Globus pallidus (tissue), 1 donor: ENCODE measurements at regions not wholly inside any gene's neighbourhood (a gene's known extent, or its start where the extent isn't known, plus 50 kb on each side); places are given as distances from the start of the nearest gene placed in this dataset.
"Not testable (repeated sequence)": the region's sequence is repeated elsewhere in the genome, so short reads cannot be mapped to it uniquely, and the experiment has no call there.

ENCODE experiments used
- DNase-seq: peaks from one replicate; pipeline ENCODE4 v3.0.0-alpha.2; 2015; ENCODE audit warnings: low spot score

DNA sequence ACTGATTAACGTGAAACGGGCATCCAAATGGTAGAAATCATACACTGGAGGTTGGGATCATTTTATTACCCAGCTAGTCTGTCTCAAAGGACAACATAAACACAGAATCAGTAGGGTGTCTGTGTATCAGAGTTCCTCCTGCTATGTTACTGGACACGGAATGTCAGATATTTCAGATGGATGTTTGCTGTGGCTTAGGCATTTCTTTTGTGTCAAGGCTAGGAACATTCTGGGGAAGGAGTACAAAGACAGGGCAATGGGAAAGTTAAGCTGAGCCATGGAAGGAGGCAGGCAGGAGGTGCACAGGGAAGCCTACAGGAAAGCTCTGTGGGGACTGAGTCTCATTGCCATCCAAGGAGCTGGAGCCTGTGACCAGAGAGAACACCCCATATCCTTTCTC is 254.6 kb downstream of the C12orf75 start:
- DNase-seq, result no peak

DNA sequence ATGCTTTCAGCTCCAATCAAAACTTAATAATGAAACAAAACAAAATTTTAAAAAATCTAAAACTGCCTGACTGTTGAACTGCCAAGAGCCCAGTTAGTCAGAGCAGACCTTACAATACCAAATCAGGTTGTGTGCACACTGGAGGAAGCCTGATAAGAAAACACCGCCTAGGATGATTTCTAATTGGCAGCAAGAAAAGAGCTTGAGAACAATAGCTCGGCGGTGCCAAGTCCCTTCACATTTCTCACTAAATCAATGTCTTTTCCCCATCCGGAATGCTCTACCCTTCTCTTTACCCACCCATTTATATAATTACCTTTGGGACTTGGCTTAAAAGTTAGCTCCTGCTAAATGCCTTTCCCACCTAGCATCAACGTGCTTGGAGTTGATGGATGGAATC is 256.7 kb downstream of the C12orf75 start:
- DNase-seq, result no peak

DNA sequence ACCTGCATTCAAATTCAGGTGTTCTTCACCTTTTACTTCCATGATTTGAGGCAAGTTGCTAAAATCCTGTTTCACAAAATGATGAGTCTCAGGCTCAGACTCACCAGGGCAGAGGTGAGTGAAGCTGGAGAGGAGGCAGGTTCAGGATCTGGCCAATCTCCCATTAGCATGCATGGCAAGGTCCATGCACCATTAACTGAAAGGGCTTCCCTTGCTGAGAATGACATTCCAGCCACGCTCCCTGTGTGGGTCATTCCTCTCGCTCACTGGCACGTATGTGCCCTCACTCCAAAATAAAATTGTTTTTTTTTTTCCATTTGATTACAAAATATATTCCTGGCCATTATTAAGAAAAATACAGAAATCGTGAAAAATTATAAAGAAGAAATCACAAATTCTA is 257.6 kb downstream of the C12orf75 start:
- DNase-seq, result no peak

DNA sequence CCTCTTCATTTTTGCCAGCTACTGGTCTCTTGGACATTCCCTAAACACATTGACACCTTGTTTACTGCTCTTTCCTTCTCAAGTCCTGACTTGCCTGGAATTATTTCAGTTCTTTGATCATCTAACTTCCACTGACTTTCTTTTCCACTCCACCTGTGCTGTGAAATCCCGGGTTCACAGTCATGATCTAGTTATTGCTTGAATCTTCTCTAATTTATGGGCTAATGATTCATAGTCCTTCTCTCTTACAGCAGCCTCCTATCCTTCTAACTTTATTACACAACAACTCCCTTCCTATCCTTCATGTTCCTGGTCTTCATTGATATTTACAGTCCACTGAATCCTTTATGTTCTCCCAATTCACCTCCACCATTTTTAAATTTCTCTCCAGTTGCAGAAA is 260.1 kb downstream of the C12orf75 start:
- no peak for DNase-seq

DNA sequence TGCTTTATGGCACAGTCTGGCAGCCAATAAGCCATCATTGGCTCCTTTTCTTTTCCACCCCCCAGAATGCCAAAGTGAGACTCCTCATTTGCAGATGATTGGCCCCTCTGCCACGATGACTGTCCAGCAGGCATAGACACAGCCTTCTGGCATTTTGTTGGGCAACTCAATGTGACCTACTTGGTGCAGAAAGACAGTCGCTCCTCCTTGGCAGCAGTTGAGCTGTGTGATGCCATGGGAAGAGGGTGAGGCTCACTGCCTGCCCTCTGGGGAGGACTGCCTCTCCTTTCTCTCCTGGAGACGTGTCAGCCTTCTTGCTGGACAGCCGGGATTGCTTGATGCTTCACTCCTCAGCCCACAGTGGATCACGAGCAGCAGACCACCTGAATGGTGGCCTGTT is 264.9 kb downstream of the C12orf75 start:
- DNase-seq, result no peak

DNA sequence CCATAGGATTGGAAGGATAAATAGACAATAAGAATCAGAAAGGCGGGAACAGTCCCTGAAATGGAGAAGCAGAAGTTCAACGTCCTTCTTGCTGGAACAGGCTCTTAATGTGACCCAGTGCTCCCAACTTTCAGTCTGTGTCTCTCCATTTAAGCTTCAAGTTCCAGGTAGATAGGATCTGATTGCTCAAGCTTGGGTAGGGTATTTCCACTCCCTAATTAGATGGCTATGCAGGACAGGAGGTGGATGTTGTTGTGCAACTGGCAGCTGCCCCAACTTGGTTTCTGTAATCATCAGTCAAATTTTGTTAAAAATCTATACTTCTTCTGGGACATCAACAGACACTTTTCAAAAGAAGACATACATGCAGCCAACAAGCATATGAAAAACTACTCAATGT is 266.2 kb downstream of the C12orf75 start:
- no peak for DNase-seq

DNA sequence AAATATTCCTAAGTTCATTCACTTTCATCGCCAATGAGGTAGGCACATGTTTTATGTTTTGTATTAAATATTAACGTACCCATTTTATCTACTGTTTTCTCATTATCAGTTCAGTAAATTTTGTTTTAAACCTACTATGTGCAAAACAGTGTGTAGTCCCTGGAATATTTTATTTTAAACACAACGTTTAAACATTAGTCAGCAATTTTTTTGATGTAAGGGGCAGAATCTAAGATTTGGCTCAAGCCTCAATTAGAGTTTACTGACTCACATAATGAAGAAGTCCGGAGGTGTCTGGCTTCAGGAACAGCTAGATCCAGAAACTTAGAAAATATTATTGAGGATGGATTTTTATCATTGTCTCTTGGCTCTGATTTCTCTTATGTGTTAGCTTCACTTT is 267.5 kb downstream of the C12orf75 start:
- no peak for DNase-seq

DNA sequence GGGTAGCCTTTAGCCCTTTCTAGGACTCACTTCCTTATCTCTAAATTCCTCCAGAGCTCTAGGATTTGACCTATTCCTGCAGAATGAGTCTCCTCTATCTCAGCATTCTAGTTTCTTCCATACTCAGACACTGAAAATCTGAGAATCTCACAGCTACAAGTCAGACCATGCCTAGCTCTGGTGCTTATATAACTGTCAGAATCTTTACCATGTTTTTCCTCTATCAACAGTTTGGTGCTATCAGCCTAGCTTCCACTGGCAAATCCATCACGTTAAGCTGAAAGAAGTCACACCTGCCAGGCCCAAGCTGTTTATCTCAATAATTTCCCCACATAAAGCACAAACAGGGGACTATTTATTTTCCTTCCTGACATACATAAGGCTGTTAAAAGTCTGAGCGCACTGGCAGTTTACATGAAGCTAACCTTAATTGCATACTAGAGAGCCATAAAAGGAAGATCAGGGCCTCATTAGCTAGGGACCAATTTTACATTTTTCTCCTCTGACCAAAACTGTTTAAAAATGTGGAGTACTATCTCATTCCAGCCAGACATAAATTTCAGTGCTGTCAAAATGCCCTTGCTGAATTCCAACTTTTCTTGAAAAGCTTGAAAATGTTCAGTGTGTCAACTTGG is 270.5 kb downstream of the C12orf75 start:
- no peak for DNase-seq

DNA sequence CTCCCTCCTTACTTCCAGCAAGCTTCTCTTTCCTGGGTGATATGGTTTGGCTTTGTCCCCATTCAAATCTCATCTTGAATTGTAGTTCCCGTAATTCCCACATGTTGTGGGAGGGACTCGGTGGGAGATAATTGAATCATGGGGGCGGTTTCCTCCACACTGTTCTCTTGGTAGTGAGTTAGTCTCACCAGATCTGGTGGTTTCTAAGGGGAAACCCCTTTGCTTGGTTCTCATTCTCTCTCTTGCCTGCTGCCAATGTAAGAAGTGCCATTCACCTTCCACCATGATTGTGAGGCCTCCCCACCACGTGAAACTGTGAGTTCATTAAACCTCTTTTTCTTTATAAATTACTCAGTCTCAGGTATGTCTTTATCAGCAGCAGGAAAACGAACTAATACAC is 271.8 kb downstream of the C12orf75 start:
- not testable (repeated sequence) for DNase-seq

DNA sequence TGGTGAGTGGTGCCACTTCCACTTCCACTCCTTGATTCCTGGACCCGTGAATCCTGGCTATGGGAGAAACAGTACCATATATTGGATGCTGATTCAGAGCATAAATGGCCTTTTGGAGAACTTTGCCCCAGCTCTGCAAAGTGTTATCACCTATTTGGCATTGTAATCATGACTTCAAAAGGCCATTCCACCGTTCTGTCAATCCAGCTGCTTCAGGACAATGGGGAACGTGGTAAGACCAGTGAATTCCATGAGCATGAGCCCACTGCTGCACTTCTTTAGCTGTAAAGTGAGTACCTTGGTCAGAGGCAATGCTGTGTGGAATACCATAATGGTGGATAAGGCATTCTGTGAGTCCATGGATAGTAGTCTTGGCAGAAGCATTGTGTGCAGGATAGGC is 273.8 kb downstream of the C12orf75 start:
- not testable (repeated sequence) for DNase-seq

DNA sequence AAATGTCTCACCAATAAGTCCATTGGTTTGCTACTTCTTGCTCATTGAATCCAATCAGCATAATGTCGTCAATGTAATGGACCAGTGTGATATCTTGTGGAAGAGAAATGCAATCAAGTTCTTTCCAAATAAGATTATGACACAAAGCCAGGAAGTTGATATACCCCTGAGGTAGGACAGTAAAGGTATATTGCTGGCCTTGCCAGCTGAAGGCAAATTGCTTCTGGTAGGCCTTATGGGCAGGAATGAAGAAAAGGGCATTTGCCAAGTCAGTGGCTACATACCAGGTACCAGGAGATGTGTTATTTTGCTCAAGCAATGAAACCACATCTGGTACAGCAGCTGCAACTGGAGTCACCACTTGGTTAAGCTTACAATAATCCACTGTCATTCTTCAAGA is 276.1 kb downstream of the C12orf75 start:
- DNase-seq, result not testable (repeated sequence)

DNA sequence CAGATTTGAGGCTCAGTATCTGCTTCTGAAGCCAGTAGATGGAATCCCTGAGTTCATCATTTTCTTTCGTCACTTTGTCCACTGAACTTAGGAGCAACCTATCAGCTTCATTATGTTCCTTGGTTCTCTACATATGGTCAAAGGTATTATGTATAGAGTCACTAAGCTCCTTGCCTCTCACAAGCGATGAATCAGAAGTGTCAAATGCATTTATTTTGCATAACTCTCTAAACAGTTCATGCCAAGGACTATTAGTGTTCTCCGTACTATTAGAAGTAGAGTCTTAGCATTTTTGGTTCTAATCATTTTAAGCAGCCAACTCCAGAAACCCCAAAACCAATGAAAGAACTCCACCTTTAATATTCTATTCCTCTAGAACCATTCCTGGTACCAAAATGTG is 278.5 kb downstream of the C12orf75 start:
- not testable (repeated sequence) for DNase-seq

DNA sequence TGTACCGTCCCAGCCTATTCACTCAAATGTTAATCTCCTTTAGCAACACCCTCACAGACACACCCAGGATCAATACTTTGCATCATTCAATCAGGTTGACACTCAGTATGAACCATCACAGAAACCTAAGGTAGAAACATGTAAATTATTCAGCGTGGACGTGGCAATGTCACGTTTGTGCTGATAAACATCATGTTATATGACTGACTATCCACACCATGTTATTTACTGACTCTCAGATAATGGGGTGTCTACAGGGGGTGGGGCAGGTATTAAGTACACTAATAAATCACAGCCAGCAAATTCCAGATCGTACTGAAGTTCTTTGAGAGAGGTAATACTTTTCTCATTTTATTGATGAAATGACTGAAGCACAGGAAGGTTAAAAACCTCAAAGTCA is 280.0 kb downstream of the C12orf75 start:
- no peak for DNase-seq

DNA sequence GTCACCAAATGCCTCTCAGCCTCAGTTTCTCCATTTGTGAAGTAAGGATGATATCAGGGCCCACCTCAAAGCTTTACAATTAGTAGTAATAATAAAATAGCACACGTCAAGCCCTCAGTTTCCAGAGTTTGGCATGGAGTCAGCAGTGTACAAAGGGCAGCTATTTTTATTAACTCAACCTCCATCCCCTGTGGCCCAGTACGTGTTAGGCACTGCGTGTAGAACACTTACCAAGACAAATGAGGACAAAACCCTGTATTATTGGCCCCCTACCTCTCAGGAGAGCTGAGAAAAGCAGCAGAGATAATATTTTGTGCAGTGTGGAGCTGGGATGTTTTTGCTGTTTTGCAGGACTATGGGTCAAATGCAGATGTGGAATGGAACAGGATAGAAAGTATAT is 280.8 kb downstream of the C12orf75 start:
- no peak for DNase-seq

DNA sequence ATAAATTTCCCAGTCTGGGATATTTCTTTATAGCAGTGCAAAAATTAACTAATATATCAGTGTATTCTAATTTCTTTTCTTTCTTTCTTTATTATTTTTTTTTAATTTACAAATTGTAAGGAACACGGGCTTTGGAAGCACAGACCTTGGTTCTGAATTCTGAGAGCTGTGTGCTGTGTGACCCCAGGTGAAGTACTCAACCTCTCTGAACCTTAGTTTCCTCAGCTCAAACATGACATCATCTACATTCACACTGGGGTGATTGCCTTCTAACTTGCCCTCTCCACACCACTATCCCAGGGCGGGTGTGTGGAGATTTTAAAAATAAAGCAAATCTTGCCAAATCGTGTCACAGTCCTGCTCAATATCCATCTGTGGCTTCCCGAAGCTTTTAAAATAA is 282.8 kb downstream of the C12orf75 start:
- DNase-seq, result no peak

DNA sequence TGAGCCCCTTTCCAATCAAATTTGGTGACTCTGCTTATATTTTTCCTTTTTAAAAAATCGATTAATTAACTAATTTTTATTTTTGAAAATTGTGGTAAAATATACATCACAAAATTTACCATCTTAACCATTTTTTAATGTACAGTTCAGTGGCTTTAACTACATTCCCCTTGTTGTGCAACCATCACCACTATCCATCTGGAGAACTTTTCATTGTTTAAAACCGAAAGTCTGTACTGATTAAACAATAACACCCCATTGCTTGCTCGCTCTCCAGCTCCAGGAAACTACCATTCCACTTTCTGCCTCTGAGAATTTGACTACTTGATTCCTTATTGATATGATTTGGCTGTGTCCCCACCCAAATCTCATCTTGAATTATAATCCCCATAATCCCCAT is 283.4 kb downstream of the C12orf75 start:
- DNase-seq, result no peak

DNA sequence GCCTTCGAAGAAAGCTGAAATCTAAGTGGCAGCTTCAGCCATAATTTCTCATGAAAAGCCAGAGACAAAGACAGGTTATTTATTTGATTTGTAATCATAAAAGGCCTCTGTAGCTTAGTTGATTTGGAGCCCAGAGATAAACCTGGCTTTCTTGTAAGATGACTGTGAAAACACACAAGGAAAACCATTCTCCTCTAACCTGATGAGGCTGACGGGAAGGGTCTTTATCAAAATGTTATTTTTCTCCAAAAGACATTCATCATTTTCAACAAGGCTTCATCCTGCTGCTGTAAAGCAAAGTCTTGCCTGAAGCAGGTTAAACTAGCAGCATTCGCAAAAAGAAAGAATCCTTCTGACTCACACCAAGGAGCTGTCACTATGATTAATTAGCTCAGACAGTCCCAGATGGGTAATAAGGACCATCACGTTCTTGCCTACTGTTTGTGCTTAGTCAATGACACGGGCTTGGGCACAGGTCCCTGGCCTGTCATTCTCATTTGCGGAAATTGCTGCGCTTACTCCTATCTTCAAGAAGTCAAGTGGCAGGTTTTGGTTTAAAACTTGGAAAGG is 286.6 kb downstream of the C12orf75 start:
- no peak for DNase-seq

DNA sequence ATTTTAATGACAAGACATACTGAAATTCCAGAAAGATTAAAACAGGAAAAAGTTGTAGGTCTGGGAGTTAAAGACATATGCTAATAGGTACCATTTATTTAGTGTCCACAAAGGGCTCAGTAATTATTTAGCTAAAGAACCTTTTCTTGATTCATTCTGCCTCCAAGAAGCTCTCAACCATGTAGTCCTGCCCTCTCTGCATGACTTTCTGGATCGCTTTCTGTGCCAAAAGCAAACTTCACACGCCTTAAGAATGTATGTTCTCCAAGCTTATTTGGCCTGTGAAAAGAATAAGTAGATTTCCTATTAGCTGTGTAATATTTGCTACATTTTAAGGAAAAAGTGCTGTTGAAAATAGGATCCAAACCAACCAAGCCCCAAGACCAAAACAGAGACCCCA is 291.7 kb downstream of the C12orf75 start:
- DNase-seq, result no peak

DNA sequence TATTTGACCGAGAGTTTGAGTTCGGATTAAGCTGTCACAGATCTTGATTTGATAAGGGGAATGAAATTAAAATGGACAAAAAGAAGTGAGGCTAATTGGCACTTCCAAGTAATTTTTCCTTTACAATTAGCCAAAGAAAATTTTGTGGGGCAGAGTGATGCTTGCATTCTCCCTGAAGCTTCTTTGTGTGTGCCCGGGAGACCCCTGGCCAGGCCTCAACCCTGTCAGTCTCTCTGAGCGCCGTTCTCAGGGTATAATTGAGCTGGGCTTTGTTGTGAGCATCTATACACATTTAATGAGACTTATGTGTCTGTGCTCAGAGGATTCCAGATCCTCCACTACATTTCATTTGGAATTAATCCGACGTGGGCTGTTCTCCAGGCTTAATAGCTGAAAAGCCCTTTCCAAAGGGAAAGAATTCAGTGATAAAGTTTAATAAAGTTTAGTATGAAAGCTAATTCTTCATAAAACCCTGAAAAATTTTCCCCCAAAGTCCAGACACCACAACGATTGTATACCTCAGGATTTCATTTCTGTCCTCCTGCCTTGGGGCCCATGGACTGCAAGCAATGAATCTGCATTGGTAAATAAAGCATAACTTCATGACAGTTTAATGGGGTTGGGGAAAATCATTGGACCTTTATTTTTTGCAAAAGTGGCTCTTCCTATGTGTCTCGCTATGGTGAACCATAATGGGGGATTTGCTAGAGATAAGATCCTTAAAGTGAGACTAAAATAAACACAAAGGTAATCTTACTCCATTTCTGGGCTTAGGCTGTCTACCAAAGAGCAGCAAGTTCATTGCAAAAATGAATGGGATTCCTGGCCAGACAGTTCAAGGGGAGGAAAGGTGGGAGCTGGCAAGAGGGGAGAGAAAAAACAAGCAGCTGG is 292.6 kb downstream of the C12orf75 start:
- DNase-seq, result no peak

DNA sequence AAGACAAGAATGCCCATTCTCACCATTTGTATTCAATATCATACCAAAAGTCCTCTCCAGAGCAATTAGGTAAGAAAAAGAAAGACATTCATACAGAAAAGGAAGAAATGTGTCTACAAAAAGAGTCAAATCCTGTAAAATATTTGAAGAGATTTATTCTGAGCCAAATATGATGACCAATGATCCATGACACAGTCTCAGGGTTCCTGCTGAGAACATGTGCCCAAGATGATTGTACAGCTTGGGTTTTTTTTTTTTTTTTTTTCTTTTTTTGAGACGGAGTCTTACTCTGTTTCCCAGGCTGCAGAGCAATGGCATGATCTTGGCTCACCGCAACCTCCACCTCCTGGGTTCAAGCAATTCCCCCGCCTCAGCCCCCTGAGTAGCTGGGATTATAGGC is 296.2 kb downstream of the C12orf75 start:
- DNase-seq, result no peak

DNA sequence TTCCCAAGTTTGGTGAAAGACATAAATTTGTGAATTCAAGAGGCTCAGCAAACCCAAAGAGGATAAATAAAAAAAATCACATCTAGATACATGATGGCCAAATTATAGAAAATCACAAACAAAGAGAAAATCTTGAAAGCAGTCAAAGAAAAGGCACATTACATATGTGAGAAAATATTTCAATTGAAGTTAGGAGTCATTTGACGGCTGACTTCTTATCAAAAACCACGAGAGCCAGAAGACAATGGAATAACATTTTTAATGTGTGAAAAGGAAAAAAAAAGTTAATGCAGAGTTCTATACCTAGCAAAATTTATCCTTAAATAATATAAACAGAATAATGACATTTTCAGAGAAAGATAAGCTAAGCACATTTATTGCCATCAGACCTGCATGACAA is 307.0 kb downstream of the C12orf75 start:
- no peak for DNase-seq

DNA sequence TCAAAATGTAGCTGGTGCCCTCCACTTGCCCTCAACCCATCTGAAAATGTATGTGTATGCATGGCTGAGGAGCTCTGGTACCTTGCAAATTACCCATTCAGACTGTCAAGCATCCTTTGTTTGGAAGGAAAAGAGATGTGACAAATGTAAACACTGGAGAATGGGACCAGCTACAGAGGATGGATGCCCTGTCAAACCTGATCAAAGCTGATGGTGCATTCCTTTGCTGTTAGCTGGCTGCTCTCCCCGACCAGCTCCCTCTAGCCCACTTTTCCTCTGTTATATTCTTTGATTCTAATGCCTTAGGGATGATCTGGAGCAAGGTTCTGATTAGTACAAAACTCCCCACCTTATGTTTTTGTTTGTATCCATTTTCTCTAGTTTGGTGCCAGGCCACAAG is 310.3 kb downstream of the C12orf75 start:
- DNase-seq, result no peak

DNA sequence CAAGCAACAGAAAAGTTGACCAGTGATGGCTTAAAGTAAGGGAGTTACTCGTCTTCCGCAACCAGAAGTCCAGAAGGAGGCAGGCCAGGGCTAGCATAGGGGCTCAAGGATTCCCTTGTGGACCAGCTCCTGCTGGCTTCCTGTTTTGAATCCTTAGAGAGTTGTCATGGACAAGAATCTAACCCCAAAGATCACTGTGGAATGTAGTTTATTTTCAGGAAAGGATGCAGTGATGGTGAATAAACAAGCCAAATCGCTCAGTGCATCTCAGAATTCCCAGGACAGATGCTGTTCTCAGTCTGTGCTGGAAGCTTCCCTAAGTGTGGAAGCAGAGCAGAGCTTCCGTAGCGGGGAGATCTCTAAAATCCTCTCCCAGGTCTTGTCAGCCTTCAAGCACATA is 311.3 kb downstream of the C12orf75 start:
- DNase-seq, result no peak
